Hepatocyte (in vitro differentiated cells): ENCODE measurements at regions not wholly inside any gene's neighbourhood (a gene's known extent, or its start where the extent isn't known, plus 50 kb on each side); places are given as distances from the start of the nearest gene placed in this dataset.
"Not testable (repeated sequence)": the region's sequence is repeated elsewhere in the genome, so short reads cannot be mapped to it uniquely, and the experiment has no call there.

Experiments
- DNase-seq: peaks from one replicate; pipeline ENCODE4 v3.0.0-alpha.2; 2016; ENCODE audit warnings: low spot score
- H2AFZ ChIP-seq: fragments of 200-600 bp; sonication (generic); 2 replicates; pipeline ENCODE4 v1.6.0; 2016; ENCODE audit warnings: antibody characterized with exemption, mild to moderate bottlenecking
- H3K27ac ChIP-seq: fragments of 200-600 bp; sonication (generic); 2 replicates; pipeline ENCODE4 v1.5.1; 2016; ENCODE audit warnings: mild to moderate bottlenecking
- H3K27me3 ChIP-seq: fragments of 200-600 bp; sonication (generic); 2 replicates; pipeline ENCODE4 v1.6.1; 2016
- H3K36me3 ChIP-seq: fragments of 200-600 bp; sonication (generic); replicated peaks from 2 replicates; pipeline ENCODE4 v1.5.1; 2016; ENCODE audit warnings: low read depth; ENCODE audit not compliant: insufficient read depth
- H3K4me1 ChIP-seq: fragments of 200-600 bp; sonication (generic); 2 replicates; pipeline ENCODE4 v1.5.1; 2016; ENCODE audit warnings: mild to moderate bottlenecking, moderate library complexity; ENCODE audit not compliant: insufficient read depth
- H3K4me2 ChIP-seq: fragments of 200-600 bp; sonication (generic); 2 replicates; pipeline ENCODE4 v1.6.0; 2016
- H3K4me3 ChIP-seq: fragments of 200-600 bp; sonication (generic); 2 replicates; pipeline ENCODE4 v1.5.1; 2016; ENCODE audit warnings: mild to moderate bottlenecking
- H3K79me2 ChIP-seq: fragments of 200-600 bp; sonication (generic); 2 replicates; pipeline ENCODE4 v1.6.0; 2017; ENCODE audit warnings: mild to moderate bottlenecking
- H3K9me2 ChIP-seq: fragments of 200-600 bp; sonication (generic); replicated peaks from 2 replicates; pipeline ENCODE4 v1.6.0; 2017; ENCODE audit warnings: mild to moderate bottlenecking; ENCODE audit not compliant: insufficient read depth
- H3K9me3 ChIP-seq: fragments of 200-600 bp; sonication (generic); 2 replicates; pipeline ENCODE4 v1.5.1; 2016; ENCODE audit warnings: low read depth, mild to moderate bottlenecking
- H4K20me1 ChIP-seq: fragments of 200-600 bp; sonication (generic); 2 replicates; pipeline ENCODE4 v1.6.0; 2016; ENCODE audit warnings: mild to moderate bottlenecking; ENCODE audit not compliant: insufficient read depth, poor library complexity, severe bottlenecking
- CTCF ChIP-seq: fragments of 200-600 bp; sonication (generic); IDR thresholded peaks from 2 replicates; pipeline ENCODE4 v1.5.1; 2016; ENCODE audit warnings: antibody characterized with exemption, mild to moderate bottlenecking; ENCODE audit not compliant: poor library complexity
- EZH2 ChIP-seq: fragments of 200-600 bp; sonication (generic); IDR thresholded peaks from 2 replicates; pipeline ENCODE4 v1.6.1; 2016; ENCODE audit warnings: antibody characterized with exemption, mild to moderate bottlenecking, borderline replicate concordance
- EZH2phosphoT487 ChIP-seq: fragments of 200-600 bp; sonication (generic); IDR thresholded peaks from one replicate; pipeline ENCODE4 v1.6.1; 2018; ENCODE audit warnings: antibody characterized with exemption, mild to moderate bottlenecking, low read depth, moderate library complexity; ENCODE audit not compliant: unreplicated experiment, severe bottlenecking
- WGBS: methylation state at CpG from one replicate; pipeline ENCODE4 v1.1.6; 2016; ENCODE audit warnings: low lambda C conversion rate; ENCODE audit errors: missing lambda C conversion rate; 5-methylcytosine and 5-hydroxymethylcytosine counted together

GRCh38 chr4:72761368-72762038 lies 192.5 kb upstream of the ADAMTS3 start:
- 66% methylated on average over 5 of the region's 5 CpGs for WGBS
- Histone ChIP-seq H4K20me1 (no peaks in the 10 kb centered on the region), H3K27me3 (no peaks in the 10 kb centered on the region), H3K9me3 (no peaks in the 10 kb centered on the region), H3K4me1 (no peaks in the 10 kb centered on the region), H3K4me3 (no peak overlapping the region), H2AFZ (no peak overlapping the region), H3K9me2 (no peaks in the 10 kb centered on the region), H3K27ac (no peak overlapping the region), H3K79me2 (no peaks in the 10 kb centered on the region), H3K36me3 (no peaks in the 10 kb centered on the region), H3K4me2 (no peak overlapping the region)
- TF ChIP-seq EZH2phosphoT487: no peak
- TF ChIP-seq CTCF: no peak
- no peak for TF ChIP-seq EZH2
- DNase-seq: no peak

DNA sequence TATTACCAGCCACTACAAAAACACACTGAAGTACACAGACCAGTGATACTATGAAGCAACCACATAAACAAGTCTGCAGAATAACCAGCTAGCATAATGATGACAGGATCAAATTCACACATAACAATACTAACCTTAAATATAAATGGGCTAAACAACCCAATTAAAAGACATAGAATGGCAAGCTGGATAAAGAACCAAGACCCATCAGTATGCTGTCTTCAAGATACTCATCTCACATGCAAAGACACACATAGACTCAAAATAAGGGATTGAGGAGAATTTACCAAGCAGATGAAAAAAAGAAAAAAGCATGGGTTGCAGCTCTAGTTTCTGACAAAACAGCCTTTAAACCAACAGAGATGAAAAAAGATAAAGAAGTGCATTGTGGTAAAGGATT lies 184.4 kb upstream of the ADAMTS3 start:
- H3K9me3 ChIP-seq, H3K4me1 ChIP-seq, H3K4me3 ChIP-seq, H3K27me3 ChIP-seq, H3K4me2 ChIP-seq, DNase-seq, H2AFZ ChIP-seq, H3K27ac ChIP-seq, H3K79me2 ChIP-seq, H4K20me1 ChIP-seq, H3K9me2 ChIP-seq, H3K36me3 ChIP-seq: not testable (repeated sequence)

DNA sequence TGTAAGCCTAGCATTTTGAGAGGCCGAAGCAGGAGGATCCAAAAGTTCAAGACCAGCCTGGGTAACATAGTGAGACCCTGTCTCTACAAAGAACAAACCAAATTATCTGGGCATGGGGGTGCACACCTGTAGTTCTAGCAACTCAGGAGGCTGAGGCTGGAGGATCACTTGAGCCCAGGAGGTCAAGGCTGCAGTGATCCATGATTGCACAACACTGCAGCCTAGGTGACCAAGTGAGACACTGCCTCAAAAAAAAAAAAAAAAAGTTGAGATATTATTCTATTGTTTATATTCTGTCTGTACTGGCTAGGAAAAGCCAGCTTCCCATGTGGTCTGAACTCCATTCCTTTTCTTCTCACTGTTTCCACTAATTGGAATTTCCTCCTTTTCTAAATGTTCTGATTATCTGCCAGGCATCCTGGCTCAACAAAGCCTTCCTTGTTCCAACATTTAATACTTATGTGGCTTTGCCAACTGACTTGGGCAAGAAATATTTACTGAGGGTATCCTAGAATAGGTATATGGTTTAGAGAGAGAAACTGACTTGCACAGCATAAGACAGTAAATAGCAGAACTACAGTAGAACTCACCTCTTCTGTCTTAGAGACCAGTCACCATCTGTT lies 175.2 kb upstream of the ADAMTS3 start:
- H3K4me1 ChIP-seq: no peaks in the 10 kb centered on the region
- TF ChIP-seq EZH2 (no peak), CTCF (no peak), EZH2phosphoT487 (no peak)
- H3K9me2 ChIP-seq: no peaks in the 10 kb centered on the region
- no peaks in the 10 kb centered on the region for H3K36me3 ChIP-seq
- no peak overlapping the region for H3K4me3 ChIP-seq
- WGBS: 100% methylated on average over 1 of the region's 1 CpG
- no peaks in the 10 kb centered on the region for H3K27me3 ChIP-seq
- H3K4me2 ChIP-seq: no peak overlapping the region
- no peak for DNase-seq
- H3K79me2 ChIP-seq: no peaks in the 10 kb centered on the region
- H3K27ac ChIP-seq: no peak overlapping the region
- no peaks in the 10 kb centered on the region for H4K20me1 ChIP-seq
- no peaks in the 10 kb centered on the region for H3K9me3 ChIP-seq
- no peak overlapping the region for H2AFZ ChIP-seq

GRCh38 chr4:72743078-72743477 lies 174.1 kb upstream of the ADAMTS3 start:
- DNase-seq: no peak
- no peaks in the 10 kb centered on the region for H3K9me2 ChIP-seq
- no peak overlapping the region for H3K4me3 ChIP-seq
- no peaks in the 10 kb centered on the region for H3K27me3 ChIP-seq
- H3K4me1 ChIP-seq: no peaks in the 10 kb centered on the region
- no peaks in the 10 kb centered on the region for H3K36me3 ChIP-seq
- H3K79me2 ChIP-seq: no peaks in the 10 kb centered on the region
- WGBS: 89% methylated on average over 2 of the region's 2 CpGs
- H3K9me3 ChIP-seq: no peaks in the 10 kb centered on the region
- no peak overlapping the region for H2AFZ ChIP-seq
- TF ChIP-seq CTCF: no peak
- TF ChIP-seq EZH2: no peak
- no peak for TF ChIP-seq EZH2phosphoT487
- H3K4me2 ChIP-seq: no peak overlapping the region
- no peak overlapping the region for H3K27ac ChIP-seq
- H4K20me1 ChIP-seq: no peaks in the 10 kb centered on the region
